H1 (cell line): ENCODE measurements at regions not wholly inside any gene's neighbourhood (a gene's known extent, or its start where the extent isn't known, plus 50 kb on each side); places are given as distances from the start of the nearest gene placed in this dataset.

Experiments used
- CTCF ChIA-PET: fragments of 300-600 bp; sonication (Branson Sonifier 250); formaldehyde crosslinking; loops from one replicate; lab custom pipeline; 2021; ENCODE audit not compliant: partially characterized antibody; lab: Charles Lee
- POLR2A ChIA-PET: fragments of 300-600 bp; sonication (Branson Sonifier 250); formaldehyde crosslinking; loops from one replicate; lab custom pipeline; 2021; ENCODE audit warnings: inconsistent platforms; ENCODE audit not compliant: partially characterized antibody; lab: Charles Lee
- DNase-seq, 2 experiments: peaks; one replicate each; pipeline versions ENCODE4 v3.0.0 to v3.0.0-alpha.2; 2010 to 2022; ENCODE audit warnings: low spot score in 2 of 2, low read depth in 1 of 2, mixed read lengths in 1 of 2
- FAIRE-seq: peaks from 2 replicates; lab custom pipeline; 2011; peaks lifted over from hg19 to GRCh38; lab: Jason Lieb, UNC
- H2AFZ ChIP-seq: 2 replicates; pipeline ENCODE4 v1.8.1; 2012; ENCODE audit warnings: low read length, inconsistent platforms
- H2AK5ac ChIP-seq: 2 replicates; pipeline ENCODE4 v1.6.1; 2013; ENCODE audit warnings: low read depth, low read length
- H2BK120ac ChIP-seq: replicated peaks from 2 replicates; pipeline ENCODE3; 2013; ENCODE audit warnings: low read depth, low read length, inconsistent platforms
- H2BK12ac ChIP-seq: 2 replicates; pipeline ENCODE4 v1.6.1; 2013; ENCODE audit warnings: low read depth, low read length
- H2BK15ac ChIP-seq: 2 replicates; pipeline ENCODE4 v1.6.1; 2013; ENCODE audit warnings: low read length
- H2BK20ac ChIP-seq: 2 replicates; pipeline ENCODE4 v1.6.1; 2013; ENCODE audit warnings: low read length
- H2BK5ac ChIP-seq: 2 replicates; pipeline ENCODE4 v1.6.1; 2013; ENCODE audit warnings: low read depth, low read length
- H3K14ac ChIP-seq: 2 replicates; pipeline ENCODE4 v1.6.1; 2013; ENCODE audit warnings: inconsistent platforms; ENCODE audit not compliant: insufficient read length
- H3K18ac ChIP-seq: 2 replicates; pipeline ENCODE4 v1.6.1; 2013; ENCODE audit warnings: low read length; ENCODE audit errors: extremely low read depth
- H3K23ac ChIP-seq: 2 replicates; pipeline ENCODE4 v1.6.1; 2013; ENCODE audit warnings: inconsistent platforms; ENCODE audit not compliant: insufficient read length
- H3K23me2 ChIP-seq: 2 replicates; pipeline ENCODE4 v1.6.1; 2013; ENCODE audit warnings: low read depth, low read length
- H3K27ac ChIP-seq: 2 replicates; pipeline ENCODE4 v1.6.1; 2011; ENCODE audit warnings: low read depth, low read length, inconsistent platforms
- H3K27me3 ChIP-seq, 4 experiments: replicated peaks in 1 of 4; 1 replicate in 1 of 4; 2 replicates in 3 of 4; pipeline versions ENCODE4 v1.6.1 to v1.8.1; 2011 to 2013; ENCODE audit warnings: low read length in 3 of 4, mild to moderate bottlenecking in 3 of 4, inconsistent platforms in 2 of 4, mixed read lengths in 2 of 4, moderate library complexity in 1 of 4; ENCODE audit not compliant: control insufficient read depth in 3 of 4, insufficient read depth in 3 of 4; ENCODE audit errors: extremely low read depth in 1 of 4
- H3K36me3 ChIP-seq, 4 experiments: 2 replicates each; pipeline versions ENCODE4 v1.6.1 to v1.8.1; 2011 to 2013; ENCODE audit warnings: mild to moderate bottlenecking in 4 of 4, low read length in 3 of 4, moderate library complexity in 2 of 4, control low read depth in 1 of 4, inconsistent platforms in 1 of 4; ENCODE audit not compliant: insufficient read depth in 4 of 4, control insufficient read depth in 2 of 4
- H3K4ac ChIP-seq: replicated peaks from 2 replicates; pipeline ENCODE3; 2013; ENCODE audit warnings: low read length, low read depth, mixed read lengths, inconsistent platforms; ENCODE audit not compliant: insufficient read length
- H3K4me1 ChIP-seq, 4 experiments: replicated peaks in 1 of 4; 1 replicate in 1 of 4; 2 replicates in 3 of 4; pipeline versions ENCODE4 v1.6.1 to v1.8.1; 2011 to 2013; ENCODE audit warnings: low read length in 3 of 4, inconsistent platforms in 2 of 4, mixed read lengths in 1 of 4; ENCODE audit not compliant: insufficient read depth in 4 of 4, control insufficient read depth in 3 of 4
- H3K4me2 ChIP-seq, 2 experiments: 2 replicates each; pipeline versions ENCODE4 v1.6.1 to v1.8.1; 2011 to 2013; ENCODE audit warnings: low read depth in 2 of 2, low read length in 2 of 2, control low read depth in 1 of 2, inconsistent platforms in 1 of 2, mild to moderate bottlenecking in 1 of 2; ENCODE audit not compliant: insufficient read depth in 1 of 2
- H3K4me3 ChIP-seq, 4 experiments: fragments of 200-600, 300-600 bp in 1 of 4; sonication (generic), shearing (Covaris generic), sonication (Bioruptor Twin) in 1 of 4; 2 replicates each; pipeline versions ENCODE4 v1.5.1 to v1.8.1; 2011 to 2016; ENCODE audit warnings: low read length in 4 of 4, low read depth in 3 of 4, control low read depth in 2 of 4, inconsistent platforms in 2 of 4, mild to moderate bottlenecking in 2 of 4, mixed read lengths in 1 of 4, moderate library complexity in 1 of 4; ENCODE audit not compliant: insufficient read depth in 2 of 4; ENCODE audit errors: extremely low read depth in 1 of 4
- H3K56ac ChIP-seq: replicated peaks from 2 replicates; pipeline ENCODE3; 2013; ENCODE audit warnings: low read depth, mild to moderate bottlenecking, mixed read lengths, low read length, inconsistent platforms; ENCODE audit not compliant: insufficient read length
- H3K79me1 ChIP-seq: 2 replicates; pipeline ENCODE4 v1.6.1; 2013; ENCODE audit warnings: low read depth, low read length, control low read depth
- H3K79me2 ChIP-seq, 2 experiments: 2 replicates each; pipeline versions ENCODE4 v1.6.1 to v1.8.1; 2012 to 2013; ENCODE audit warnings: low read length in 2 of 2, mild to moderate bottlenecking in 2 of 2, inconsistent platforms in 1 of 2; ENCODE audit not compliant: insufficient read depth in 2 of 2, control insufficient read depth in 1 of 2
- H3K9ac ChIP-seq, 4 experiments: replicated peaks in 1 of 4; 1 replicate in 1 of 4; 2 replicates in 3 of 4; pipeline versions ENCODE4 v1.6.1 to v1.8.1; 2011 to 2013; ENCODE audit warnings: low read depth in 3 of 4, low read length in 3 of 4, control low read depth in 2 of 4, mild to moderate bottlenecking in 2 of 4, moderate library complexity in 2 of 4, inconsistent platforms in 1 of 4; ENCODE audit errors: extremely low read depth in 1 of 4
- H3K9me3 ChIP-seq, 2 experiments: 2 replicates each; pipeline versions ENCODE4 v1.6.1 to v1.8.1; 2012 to 2013; ENCODE audit warnings: mild to moderate bottlenecking in 2 of 2, moderate library complexity in 2 of 2, control low read depth in 1 of 2, inconsistent platforms in 1 of 2, low read depth in 1 of 2, low read length in 1 of 2, mixed read lengths in 1 of 2; ENCODE audit not compliant: insufficient read depth in 2 of 2
- H4K20me1 ChIP-seq, 2 experiments: replicated peaks in 1 of 2; 2 replicates each; pipeline versions ENCODE3 to v1.8.1; 2011 to 2013; ENCODE audit warnings: inconsistent platforms in 2 of 2, low read length in 2 of 2, mild to moderate bottlenecking in 1 of 2; ENCODE audit not compliant: insufficient read depth in 2 of 2, control insufficient read depth in 1 of 2
- H4K5ac ChIP-seq: 2 replicates; pipeline ENCODE4 v1.6.1; 2013; ENCODE audit warnings: low read length, low read depth, mixed read lengths, inconsistent platforms; ENCODE audit not compliant: insufficient read length
- H4K8ac ChIP-seq: 2 replicates; pipeline ENCODE4 v1.8.0; 2013; ENCODE audit warnings: mild to moderate bottlenecking, moderate library complexity, low read length, inconsistent platforms; ENCODE audit not compliant: insufficient read depth; ENCODE audit errors: extremely low read depth
- H4K91ac ChIP-seq: replicated peaks from 2 replicates; pipeline ENCODE3; 2013; ENCODE audit warnings: low read length, mixed read lengths, inconsistent platforms; ENCODE audit not compliant: insufficient read length
- CTBP2 ChIP-seq: IDR thresholded peaks from 2 replicates; pipeline ENCODE4 v1.7.0; 2011; ENCODE audit warnings: borderline replicate concordance, mild to moderate bottlenecking, moderate library complexity, mixed read lengths, low read length; ENCODE audit not compliant: insufficient read depth, insufficient read length
- FOSL1 ChIP-seq: IDR thresholded peaks from 2 replicates; pipeline ENCODE4 v1.6.1; 2011; ENCODE audit warnings: mild to moderate bottlenecking, low read depth, low read length, moderate library complexity; ENCODE audit not compliant: insufficient read depth
- KDM1A ChIP-seq: fragments of 200-600, 300-600 bp; sonication (generic); IDR thresholded peaks from 2 replicates; pipeline ENCODE4 v1.7.1; 2016; ENCODE audit warnings: mild to moderate bottlenecking, low read length, borderline replicate concordance
- SUZ12 ChIP-seq: fragments of 200-600 bp; sonication (generic); IDR thresholded peaks from 2 replicates; pipeline ENCODE4 v1.6.1; 2012; ENCODE audit warnings: mild to moderate bottlenecking, inconsistent platforms, low read length, moderate library complexity, mixed read lengths
- WGBS, 2 experiments: shearing (Covaris generic) in 1 of 2; methylation state at CpG; one replicate each; pipeline versions ENCODE4 v1.1.6 to v1.1.7; 2013 to 2015; ENCODE audit warnings: low lambda C conversion rate in 2 of 2, mixed read lengths in 2 of 2, inconsistent platforms in 1 of 2, low coverage in 1 of 2, missing lambda C conversion rate in 1 of 2; ENCODE audit not compliant: insufficient replicate concordance in 2 of 2, insufficient coverage in 1 of 2, insufficient read length in 1 of 2; ENCODE audit errors: extremely low coverage in 1 of 2, missing lambda C conversion rate in 1 of 2; 5-methylcytosine and 5-hydroxymethylcytosine counted together

DNA sequence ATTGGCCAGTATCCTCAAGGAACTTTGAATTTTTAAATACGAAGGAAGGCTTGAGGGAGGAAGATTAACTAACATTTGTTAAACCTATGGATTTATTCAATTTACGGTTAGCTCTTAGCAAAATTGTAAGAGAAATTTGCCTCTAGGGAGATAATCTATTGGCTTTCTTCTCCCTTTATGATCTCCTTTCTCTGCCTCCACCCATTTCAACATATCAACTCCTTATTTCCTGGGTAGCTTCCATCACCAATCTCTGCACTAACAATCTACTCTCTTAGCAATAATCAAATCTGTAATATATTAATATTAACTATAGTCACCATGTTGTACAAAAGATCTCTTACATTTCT is 233.9 kb upstream of the CSNK1A1L start:
- no peak for DNase-seq
- no peak overlapping the region for H4K91ac ChIP-seq
- POLR2A ChIA-PET, result no interaction called here
- no peak overlapping the region for H3K27ac ChIP-seq
- H2AK5ac ChIP-seq, result no peak overlapping the region
- H3K79me2 ChIP-seq, result no peaks in the 10 kb centered on the region
- no peaks in the 10 kb centered on the region for H3K27me3 ChIP-seq
- no peak overlapping the region for H3K4me2 ChIP-seq
- no peak overlapping the region for H2BK5ac ChIP-seq
- H4K5ac ChIP-seq, result no peak overlapping the region
- H3K4me1 ChIP-seq, result no peaks in the 10 kb centered on the region
- H3K23me2 ChIP-seq, result no peaks in the 10 kb centered on the region
- no peaks in the 10 kb centered on the region for H3K9me3 ChIP-seq
- no peak overlapping the region for H3K23ac ChIP-seq
- no peak overlapping the region for H3K14ac ChIP-seq
- FAIRE-seq, result no peak
- no peak overlapping the region for H3K9ac ChIP-seq
- H2BK12ac ChIP-seq, result no peak overlapping the region
- H4K20me1 ChIP-seq, result no peaks in the 10 kb centered on the region
- WGBS, 2 experiments, result 91% methylated on average over 2 of the region's 2 CpGs; no CpG with 5 or more reads in 1 of the 2 experiments
- H4K8ac ChIP-seq, result no peak overlapping the region
- CTCF ChIA-PET, result no interaction called here
- no peak overlapping the region for H2BK120ac ChIP-seq
- no peak overlapping the region for H3K18ac ChIP-seq
- no peaks in the 10 kb centered on the region for H3K79me1 ChIP-seq
- no peaks in the 10 kb centered on the region for H3K36me3 ChIP-seq
- no peak overlapping the region for H3K4ac ChIP-seq
- H2BK20ac ChIP-seq, result no peak overlapping the region
- H2BK15ac ChIP-seq, result no peak overlapping the region
- TF ChIP-seq KDM1A, result no peak
- TF ChIP-seq FOSL1, result no peak
- no peak for TF ChIP-seq SUZ12
- no peak for TF ChIP-seq CTBP2
- H3K56ac ChIP-seq, result no peak overlapping the region
- H3K4me3 ChIP-seq, result no peak overlapping the region
- no peak overlapping the region for H2AFZ ChIP-seq
